Panc1 (cell line): ENCODE measurements at regions not wholly inside any gene's neighbourhood (a gene's known extent, or its start where the extent isn't known, plus 50 kb on each side); places are given as distances from the start of the nearest gene placed in this dataset.

ENCODE experiments used
- ATAC-seq: fragments of 200-7000 bp; cut with Tn5 transposase; 2 replicates; pipeline ENCODE4 v1.9.1; 2020; ENCODE audit warnings: mild to moderate bottlenecking, moderate library complexity
- BruUV-seq: library from RNA; stranded (reverse); fragments of 400-500 nt; replicated peaks from 2 replicates; lab custom pipeline; 2021; lab: Mats Ljungman, UMichigan
- CTCF ChIA-PET: fragments of 300-600 bp; sonication (Branson Sonifier 250); formaldehyde crosslinking; loops from one replicate; lab custom pipeline; 2022; ENCODE audit warnings: antibody characterized with exemption; lab: Charles Lee
- POLR2A ChIA-PET: fragments of 300-600 bp; sonication (Branson Sonifier 250); formaldehyde crosslinking; loops from one replicate; lab custom pipeline; 2022; ENCODE audit warnings: antibody characterized with exemption; lab: Charles Lee
- DNase-seq: peaks from one replicate; pipeline ENCODE4 v3.0.0-alpha.2; 2010; ENCODE audit warnings: low read depth, low spot score
- H3K27ac ChIP-seq: 2 replicates; pipeline ENCODE4 v1.5.1; 2011; ENCODE audit warnings: mild to moderate bottlenecking, low read length, inconsistent platforms
- H3K27me3 ChIP-seq: fragments of 200-500 bp; sonication (Bioruptor generic); 2 replicates; pipeline ENCODE4 v1.6.0; 2014; ENCODE audit warnings: low read length, inconsistent platforms; ENCODE audit not compliant: control insufficient read depth, insufficient read depth
- H3K36me3 ChIP-seq: fragments of 200-500 bp; sonication (Bioruptor generic); 2 replicates; pipeline ENCODE4 v1.5.1; 2014; ENCODE audit warnings: inconsistent platforms, mild to moderate bottlenecking, low read length, moderate library complexity; ENCODE audit not compliant: control insufficient read depth, insufficient read depth
- H3K4me1 ChIP-seq: 2 replicates; pipeline ENCODE4 v1.5.1; 2011; ENCODE audit warnings: inconsistent platforms, mild to moderate bottlenecking, low read length, moderate library complexity; ENCODE audit not compliant: control insufficient read depth, insufficient read depth
- H3K4me3 ChIP-seq, 2 experiments: 2 replicates each; pipeline ENCODE4 v1.5.1; 2011 to 2012; ENCODE audit warnings: low read depth in 2 of 2, low read length in 2 of 2, mild to moderate bottlenecking in 2 of 2, inconsistent platforms in 1 of 2, moderate library complexity in 1 of 2
- H3K9me3 ChIP-seq: fragments of 200-500 bp; sonication (Bioruptor generic); 2 replicates; pipeline ENCODE4 v1.5.1; 2014; ENCODE audit warnings: low read depth, mild to moderate bottlenecking, inconsistent platforms, low read length, moderate library complexity; ENCODE audit not compliant: control insufficient read depth, insufficient read depth
- POLR2AphosphoS5 ChIP-seq: IDR thresholded peaks from 2 replicates; pipeline ENCODE4 v1.6.1; 2012; ENCODE audit warnings: mild to moderate bottlenecking, low read depth, low read length, moderate library complexity
- SIN3A ChIP-seq: IDR thresholded peaks from 2 replicates; pipeline ENCODE4 v1.6.1; 2012; ENCODE audit warnings: low read depth, mild to moderate bottlenecking, low read length, moderate library complexity, borderline replicate concordance; ENCODE audit not compliant: insufficient read depth
- TCF7L2 ChIP-seq: IDR thresholded peaks from 2 replicates; pipeline ENCODE4 v1.6.1; 2011; ENCODE audit warnings: mild to moderate bottlenecking, low read depth, low read length, inconsistent platforms
- in situ Hi-C: cut with HindIII; loops from 2 replicates; pipeline ENCODE4 v1.10.0; 2016; ENCODE audit warnings: low sequenced_read_pairs, low pct_unique_long_range_greater_than_20kb
- intact Hi-C: fragments of 100-400 bp; cut with micrococcal nuclease; formaldehyde crosslinking; loops from one replicate; pipeline ENCODE4 v1.10.0; 2022; ENCODE audit not compliant: unreplicated experiment
- TF ChIP-seq, protein P1 (sequence below): fragments of 450-650 bp; IDR thresholded peaks from 2 replicates; pipeline ENCODE4 v1.5.1; 2017; ENCODE audit warnings: mild to moderate bottlenecking
- TF ChIP-seq, protein P2 (sequence below), 2 experiments: IDR thresholded peaks; 2 replicates each; pipeline ENCODE4 v1.6.1; 2011 to 2012; ENCODE audit warnings: low read depth in 2 of 2, control low read depth in 1 of 2, low read length in 1 of 2, mild to moderate bottlenecking in 1 of 2, moderate library complexity in 1 of 2; ENCODE audit not compliant: insufficient read depth in 1 of 2

DNA sequence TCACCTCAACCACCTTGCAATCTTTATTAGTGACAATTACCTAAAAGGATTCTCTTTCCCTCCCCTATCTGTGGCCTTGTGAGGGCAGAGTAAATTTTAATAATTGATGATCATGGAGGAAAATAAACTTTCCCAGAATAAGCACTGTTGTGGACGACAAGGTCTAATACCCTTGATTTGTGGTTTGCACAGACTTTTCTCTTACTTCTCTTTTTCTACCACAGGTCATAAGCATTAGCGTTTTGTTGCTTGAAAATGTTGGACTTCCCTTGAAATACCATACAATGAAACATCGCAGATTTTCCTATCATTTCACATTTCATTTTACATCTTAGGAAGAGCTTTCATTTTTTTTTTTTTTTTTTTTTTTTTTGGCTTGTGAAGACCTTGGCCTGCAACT is 188.1 kb upstream of the TMEM72 start:
- BruUV-seq, result no TSS peak
- no peak for ATAC-seq
- DNase-seq, result no peak
- H3K27me3 ChIP-seq, result 0 out of 2 replicates have a peak, but pooled peaks cover 3% of the 10 kb centered on the region
- intact Hi-C loops, result no loop called here
- TF ChIP-seq TCF7L2, result no peak
- no peak for TF ChIP-seq POLR2AphosphoS5
- TF ChIP-seq, protein P1, sequence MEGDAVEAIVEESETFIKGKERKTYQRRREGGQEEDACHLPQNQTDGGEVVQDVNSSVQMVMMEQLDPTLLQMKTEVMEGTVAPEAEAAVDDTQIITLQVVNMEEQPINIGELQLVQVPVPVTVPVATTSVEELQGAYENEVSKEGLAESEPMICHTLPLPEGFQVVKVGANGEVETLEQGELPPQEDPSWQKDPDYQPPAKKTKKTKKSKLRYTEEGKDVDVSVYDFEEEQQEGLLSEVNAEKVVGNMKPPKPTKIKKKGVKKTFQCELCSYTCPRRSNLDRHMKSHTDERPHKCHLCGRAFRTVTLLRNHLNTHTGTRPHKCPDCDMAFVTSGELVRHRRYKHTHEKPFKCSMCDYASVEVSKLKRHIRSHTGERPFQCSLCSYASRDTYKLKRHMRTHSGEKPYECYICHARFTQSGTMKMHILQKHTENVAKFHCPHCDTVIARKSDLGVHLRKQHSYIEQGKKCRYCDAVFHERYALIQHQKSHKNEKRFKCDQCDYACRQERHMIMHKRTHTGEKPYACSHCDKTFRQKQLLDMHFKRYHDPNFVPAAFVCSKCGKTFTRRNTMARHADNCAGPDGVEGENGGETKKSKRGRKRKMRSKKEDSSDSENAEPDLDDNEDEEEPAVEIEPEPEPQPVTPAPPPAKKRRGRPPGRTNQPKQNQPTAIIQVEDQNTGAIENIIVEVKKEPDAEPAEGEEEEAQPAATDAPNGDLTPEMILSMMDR, result no peak
- no peak for TF ChIP-seq SIN3A
- TF ChIP-seq, protein P2, sequence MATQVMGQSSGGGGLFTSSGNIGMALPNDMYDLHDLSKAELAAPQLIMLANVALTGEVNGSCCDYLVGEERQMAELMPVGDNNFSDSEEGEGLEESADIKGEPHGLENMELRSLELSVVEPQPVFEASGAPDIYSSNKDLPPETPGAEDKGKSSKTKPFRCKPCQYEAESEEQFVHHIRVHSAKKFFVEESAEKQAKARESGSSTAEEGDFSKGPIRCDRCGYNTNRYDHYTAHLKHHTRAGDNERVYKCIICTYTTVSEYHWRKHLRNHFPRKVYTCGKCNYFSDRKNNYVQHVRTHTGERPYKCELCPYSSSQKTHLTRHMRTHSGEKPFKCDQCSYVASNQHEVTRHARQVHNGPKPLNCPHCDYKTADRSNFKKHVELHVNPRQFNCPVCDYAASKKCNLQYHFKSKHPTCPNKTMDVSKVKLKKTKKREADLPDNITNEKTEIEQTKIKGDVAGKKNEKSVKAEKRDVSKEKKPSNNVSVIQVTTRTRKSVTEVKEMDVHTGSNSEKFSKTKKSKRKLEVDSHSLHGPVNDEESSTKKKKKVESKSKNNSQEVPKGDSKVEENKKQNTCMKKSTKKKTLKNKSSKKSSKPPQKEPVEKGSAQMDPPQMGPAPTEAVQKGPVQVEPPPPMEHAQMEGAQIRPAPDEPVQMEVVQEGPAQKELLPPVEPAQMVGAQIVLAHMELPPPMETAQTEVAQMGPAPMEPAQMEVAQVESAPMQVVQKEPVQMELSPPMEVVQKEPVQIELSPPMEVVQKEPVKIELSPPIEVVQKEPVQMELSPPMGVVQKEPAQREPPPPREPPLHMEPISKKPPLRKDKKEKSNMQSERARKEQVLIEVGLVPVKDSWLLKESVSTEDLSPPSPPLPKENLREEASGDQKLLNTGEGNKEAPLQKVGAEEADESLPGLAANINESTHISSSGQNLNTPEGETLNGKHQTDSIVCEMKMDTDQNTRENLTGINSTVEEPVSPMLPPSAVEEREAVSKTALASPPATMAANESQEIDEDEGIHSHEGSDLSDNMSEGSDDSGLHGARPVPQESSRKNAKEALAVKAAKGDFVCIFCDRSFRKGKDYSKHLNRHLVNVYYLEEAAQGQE (IDR thresholded peaks at IDR 0.05; ENCODE audit: insufficient read depth in 1 of 2, low read depth in 2 of 2, low read length in 1 of 2), result no peak
- no peak overlapping the region for H3K27ac ChIP-seq
- H3K9me3 ChIP-seq, result no peaks in the 10 kb centered on the region
- H3K4me3 ChIP-seq, result no peak overlapping the region
- H3K4me1 ChIP-seq, result no peaks in the 10 kb centered on the region
- in situ Hi-C loops, result no loop called here
- no peaks in the 10 kb centered on the region for H3K36me3 ChIP-seq
- ChIA-PET POLR2A (no interaction called here), CTCF (interaction anchor here (0.6 kb wide), 1 partner anchor 8 kb away, joined by 3 read pairs; no protein-coding TSS in a partner anchor)

DNA sequence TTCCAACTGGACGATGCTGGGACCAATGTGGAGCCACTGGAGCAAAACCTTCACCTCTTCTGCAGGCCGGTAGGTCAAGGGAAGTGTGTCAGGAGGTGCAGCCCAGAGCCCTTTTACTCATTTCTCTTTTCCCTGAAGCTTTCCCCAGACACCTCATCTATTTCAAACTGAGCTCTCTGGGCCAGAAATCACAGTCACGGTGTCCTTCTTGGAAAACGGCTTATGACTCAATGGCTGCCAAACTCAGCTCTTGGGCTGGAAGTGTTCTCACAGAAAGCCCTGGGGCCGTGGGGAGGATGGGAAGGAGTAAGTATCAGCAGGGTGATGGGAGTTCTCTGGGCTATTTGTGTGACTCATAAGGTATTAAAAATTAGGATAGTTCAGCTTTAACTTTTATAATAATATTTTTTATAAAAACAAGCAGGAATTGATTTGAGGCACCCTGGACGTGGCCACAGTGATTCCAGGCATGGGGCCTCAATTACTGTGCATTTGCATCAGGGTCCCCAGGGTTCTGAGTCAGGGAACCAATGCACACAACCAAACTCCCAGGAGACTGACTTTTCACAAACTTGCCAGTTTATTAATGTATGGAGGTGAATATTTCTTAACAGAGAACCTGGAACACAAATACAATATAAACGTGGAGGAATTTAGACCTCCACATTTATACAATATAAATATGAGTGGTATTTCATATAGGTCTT is 187.4 kb upstream of the TMEM72 start:
- H3K27me3 ChIP-seq, result 0 out of 2 replicates have a peak, but pooled peaks cover 3% of the 10 kb centered on the region
- no peak overlapping the region for H3K27ac ChIP-seq
- DNase-seq, result no peak
- no peaks in the 10 kb centered on the region for H3K9me3 ChIP-seq
- ATAC-seq, result no peak
- intact Hi-C loops, result no loop called here
- TF ChIP-seq POLR2AphosphoS5 (no peak), TCF7L2 (no peak), SIN3A (no peak)
- TF ChIP-seq, protein P2 (IDR thresholded peaks at IDR 0.05; ENCODE audit: insufficient read depth in 1 of 2, low read depth in 2 of 2, low read length in 1 of 2), result no peak
- TF ChIP-seq, protein P1, result no peak
- H3K4me1 ChIP-seq, result no peaks in the 10 kb centered on the region
- no peaks in the 10 kb centered on the region for H3K36me3 ChIP-seq
- no peak overlapping the region for H3K4me3 ChIP-seq
- POLR2A ChIA-PET, result no interaction called here
- BruUV-seq, result no TSS peak
- CTCF ChIA-PET, result interaction anchor here (0.6 kb wide), 1 partner anchor 8 kb away, joined by 3 read pairs; no protein-coding TSS in a partner anchor
- in situ Hi-C loops, result no loop called here
